Neural cell (in vitro differentiated cells): ENCODE measurements at regions not wholly inside any gene's neighbourhood (a gene's known extent, or its start where the extent isn't known, plus 50 kb on each side); places are given as distances from the start of the nearest gene placed in this dataset.

ENCODE experiments used
- EP300 ChIP-seq: fragments of 450-650 bp; conservative IDR thresholded peaks from 2 replicates; pipeline ENCODE4 v1.6.1; 2014; ENCODE audit warnings: antibody characterized with exemption, mild to moderate bottlenecking, moderate library complexity; ENCODE audit not compliant: poor library complexity, severe bottlenecking
- EZH2 ChIP-seq: fragments of 200-600, 300-800 bp; shearing (Covaris generic), sonication (generic); IDR thresholded peaks from 2 replicates; pipeline ENCODE4 v1.6.1; 2014; ENCODE audit warnings: antibody characterized with exemption, low read length, borderline replicate concordance, mild to moderate bottlenecking; ENCODE audit not compliant: insufficient read depth, poor library complexity, severe bottlenecking
- POLR2AphosphoS5 ChIP-seq: IDR thresholded peaks from 2 replicates; pipeline ENCODE4 v1.6.1; 2012
- TAF1 ChIP-seq: IDR thresholded peaks from 2 replicates; pipeline ENCODE4 v1.6.1; 2012; ENCODE audit warnings: low read depth
- TF ChIP-seq, protein P1 (sequence below): fragments of 450-650 bp; IDR thresholded peaks from 2 replicates; pipeline ENCODE4 v1.5.1; 2014; ENCODE audit warnings: antibody characterized with exemption, mild to moderate bottlenecking, moderate library complexity; ENCODE audit not compliant: poor library complexity, severe bottlenecking
- TF ChIP-seq, protein P2 (sequence below): IDR thresholded peaks from 2 replicates; pipeline ENCODE4 v1.6.1; 2012; ENCODE audit warnings: borderline replicate concordance

DNA sequence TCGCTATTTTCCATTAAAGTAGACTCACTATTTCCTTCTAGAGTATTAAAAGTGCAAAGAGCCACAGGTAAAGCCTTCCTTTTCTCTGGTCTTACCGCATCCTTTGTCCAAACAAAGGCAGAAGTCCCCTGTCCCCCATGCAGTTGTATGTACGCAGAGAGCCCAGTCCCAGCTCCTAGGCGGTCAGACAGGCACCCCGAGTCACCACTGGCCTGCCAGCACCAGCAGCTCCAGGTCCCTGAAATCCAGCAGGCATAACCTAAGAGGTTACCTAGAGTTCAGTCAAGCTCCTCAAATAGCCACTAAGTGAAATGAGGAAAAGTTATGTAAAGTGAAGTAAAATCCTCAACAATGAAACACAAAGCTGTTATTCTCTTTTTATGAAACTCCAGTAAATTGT, 60.4 kb upstream of the TWIST2 start:
- TF ChIP-seq, protein P1, sequence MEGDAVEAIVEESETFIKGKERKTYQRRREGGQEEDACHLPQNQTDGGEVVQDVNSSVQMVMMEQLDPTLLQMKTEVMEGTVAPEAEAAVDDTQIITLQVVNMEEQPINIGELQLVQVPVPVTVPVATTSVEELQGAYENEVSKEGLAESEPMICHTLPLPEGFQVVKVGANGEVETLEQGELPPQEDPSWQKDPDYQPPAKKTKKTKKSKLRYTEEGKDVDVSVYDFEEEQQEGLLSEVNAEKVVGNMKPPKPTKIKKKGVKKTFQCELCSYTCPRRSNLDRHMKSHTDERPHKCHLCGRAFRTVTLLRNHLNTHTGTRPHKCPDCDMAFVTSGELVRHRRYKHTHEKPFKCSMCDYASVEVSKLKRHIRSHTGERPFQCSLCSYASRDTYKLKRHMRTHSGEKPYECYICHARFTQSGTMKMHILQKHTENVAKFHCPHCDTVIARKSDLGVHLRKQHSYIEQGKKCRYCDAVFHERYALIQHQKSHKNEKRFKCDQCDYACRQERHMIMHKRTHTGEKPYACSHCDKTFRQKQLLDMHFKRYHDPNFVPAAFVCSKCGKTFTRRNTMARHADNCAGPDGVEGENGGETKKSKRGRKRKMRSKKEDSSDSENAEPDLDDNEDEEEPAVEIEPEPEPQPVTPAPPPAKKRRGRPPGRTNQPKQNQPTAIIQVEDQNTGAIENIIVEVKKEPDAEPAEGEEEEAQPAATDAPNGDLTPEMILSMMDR: no peak
- TF ChIP-seq TAF1 (no peak), POLR2AphosphoS5 (no peak), EZH2 (no peak), EP300 (no peak)
- TF ChIP-seq, protein P2, sequence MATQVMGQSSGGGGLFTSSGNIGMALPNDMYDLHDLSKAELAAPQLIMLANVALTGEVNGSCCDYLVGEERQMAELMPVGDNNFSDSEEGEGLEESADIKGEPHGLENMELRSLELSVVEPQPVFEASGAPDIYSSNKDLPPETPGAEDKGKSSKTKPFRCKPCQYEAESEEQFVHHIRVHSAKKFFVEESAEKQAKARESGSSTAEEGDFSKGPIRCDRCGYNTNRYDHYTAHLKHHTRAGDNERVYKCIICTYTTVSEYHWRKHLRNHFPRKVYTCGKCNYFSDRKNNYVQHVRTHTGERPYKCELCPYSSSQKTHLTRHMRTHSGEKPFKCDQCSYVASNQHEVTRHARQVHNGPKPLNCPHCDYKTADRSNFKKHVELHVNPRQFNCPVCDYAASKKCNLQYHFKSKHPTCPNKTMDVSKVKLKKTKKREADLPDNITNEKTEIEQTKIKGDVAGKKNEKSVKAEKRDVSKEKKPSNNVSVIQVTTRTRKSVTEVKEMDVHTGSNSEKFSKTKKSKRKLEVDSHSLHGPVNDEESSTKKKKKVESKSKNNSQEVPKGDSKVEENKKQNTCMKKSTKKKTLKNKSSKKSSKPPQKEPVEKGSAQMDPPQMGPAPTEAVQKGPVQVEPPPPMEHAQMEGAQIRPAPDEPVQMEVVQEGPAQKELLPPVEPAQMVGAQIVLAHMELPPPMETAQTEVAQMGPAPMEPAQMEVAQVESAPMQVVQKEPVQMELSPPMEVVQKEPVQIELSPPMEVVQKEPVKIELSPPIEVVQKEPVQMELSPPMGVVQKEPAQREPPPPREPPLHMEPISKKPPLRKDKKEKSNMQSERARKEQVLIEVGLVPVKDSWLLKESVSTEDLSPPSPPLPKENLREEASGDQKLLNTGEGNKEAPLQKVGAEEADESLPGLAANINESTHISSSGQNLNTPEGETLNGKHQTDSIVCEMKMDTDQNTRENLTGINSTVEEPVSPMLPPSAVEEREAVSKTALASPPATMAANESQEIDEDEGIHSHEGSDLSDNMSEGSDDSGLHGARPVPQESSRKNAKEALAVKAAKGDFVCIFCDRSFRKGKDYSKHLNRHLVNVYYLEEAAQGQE: no peak
